Cardiac septum (tissue), 1 donor: ENCODE measurements at regions not wholly inside any gene's neighbourhood (a gene's known extent, or its start where the extent isn't known, plus 50 kb on each side); places are given as distances from the start of the nearest gene placed in this dataset.

Source experiments
- DNase-seq: peaks from one replicate; pipeline ENCODE4 v3.0.0-alpha.2; 2020; ENCODE audit warnings: low spot score
- intact Hi-C: fragments of 100-400 bp; cut with DNase I; formaldehyde crosslinking; loops from one replicate; pipeline ENCODE4 v1.14.0; 2022
- donor health status: DM: no; HTN: no; CAD: no.

DNA sequence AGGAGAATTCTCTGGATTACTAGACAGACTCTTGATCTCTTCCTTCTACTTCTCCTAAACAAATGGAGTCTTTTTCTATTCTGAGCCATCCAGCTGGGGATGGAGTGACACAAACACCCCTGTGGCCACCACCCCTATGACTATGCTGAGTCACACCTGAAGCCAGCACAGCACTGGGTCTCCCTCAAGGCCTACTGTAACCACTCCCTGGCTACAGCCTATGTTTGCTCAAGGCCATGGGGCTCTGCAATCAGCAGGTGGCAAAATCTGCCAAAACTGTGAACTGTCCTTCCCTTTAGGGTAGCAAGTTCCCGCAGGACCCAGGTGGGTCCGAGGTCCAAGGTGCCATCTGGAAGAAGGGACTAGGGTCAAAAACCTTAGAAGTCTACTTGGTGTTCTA is 132.3 kb downstream of the TINAG start:
- DNase-seq = no peak
- intact Hi-C loops = no loop called here

DNA sequence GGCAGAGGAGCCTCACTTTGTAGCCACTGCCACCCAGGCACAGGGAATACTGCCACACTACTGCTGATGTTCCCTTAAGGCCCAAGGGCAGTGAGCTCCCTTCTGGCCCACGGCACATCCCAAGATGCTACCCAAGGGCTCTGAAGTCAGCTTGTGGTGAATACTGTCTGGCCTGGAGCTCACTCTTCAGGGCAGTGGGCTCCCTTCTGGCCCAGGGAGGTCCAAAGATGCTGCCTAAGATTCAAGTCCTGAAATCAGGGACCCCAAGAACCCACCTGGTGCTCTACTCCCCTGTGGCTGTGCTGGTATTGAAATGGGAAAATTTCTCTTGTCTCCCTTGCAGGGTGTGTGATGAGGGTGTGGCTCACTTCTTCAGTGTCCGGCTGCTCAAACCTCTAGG is 132.8 kb downstream of the TINAG start:
- DNase-seq = no peak

DNA sequence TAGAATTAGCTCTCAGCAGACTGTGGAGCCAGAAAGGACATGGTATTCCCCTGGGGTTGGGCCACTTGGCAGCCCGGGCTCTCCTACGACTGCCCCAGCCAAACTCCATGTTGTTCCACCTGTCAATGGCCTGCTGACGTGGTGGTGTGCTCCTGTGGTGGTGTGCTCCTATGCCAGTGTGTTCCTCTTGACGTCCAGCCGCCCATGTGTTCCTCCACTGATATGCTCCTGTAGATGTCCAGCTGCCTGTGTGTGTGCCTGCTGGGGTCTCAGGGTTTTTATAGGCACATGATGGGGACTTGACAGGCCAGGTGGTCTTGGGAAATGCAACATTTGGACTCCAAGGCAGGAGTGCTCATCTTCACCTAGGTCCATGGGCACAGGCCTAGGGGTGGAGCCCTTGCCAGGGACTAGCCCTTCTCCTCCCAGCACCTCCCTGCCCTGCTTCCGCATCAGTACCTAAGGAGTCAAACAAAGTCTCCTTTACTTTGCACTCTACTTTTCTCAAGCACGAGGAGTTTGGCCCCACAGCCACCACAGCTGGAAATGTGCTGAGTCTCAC is 133.5 kb downstream of the TINAG start:
- intact Hi-C loops = no loop called here
- no peak for DNase-seq

More for the DNA sequence above, 132.8 kb downstream of the TINAG start:
- intact Hi-C loops = no loop called here

DNA sequence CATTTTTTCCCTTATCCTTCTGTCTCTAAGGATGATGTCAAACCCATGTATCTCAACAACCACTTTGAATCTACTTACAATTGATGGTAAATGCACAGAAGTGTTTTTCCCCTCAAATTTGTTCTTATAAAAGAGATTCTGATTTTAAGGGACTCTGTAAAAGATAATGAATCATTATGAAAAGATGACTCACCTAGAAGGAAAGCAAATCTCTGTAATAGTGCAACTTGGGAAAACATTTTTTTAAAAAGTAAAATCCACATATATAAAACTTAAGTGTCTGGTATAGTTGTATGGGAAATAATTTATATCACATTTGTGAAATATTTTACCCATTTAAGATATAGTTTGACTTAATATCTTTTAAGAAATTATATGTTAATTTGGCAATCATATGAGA is 137.0 kb downstream of the TINAG start:
- intact Hi-C loops = no loop called here
- no peak for DNase-seq

DNA sequence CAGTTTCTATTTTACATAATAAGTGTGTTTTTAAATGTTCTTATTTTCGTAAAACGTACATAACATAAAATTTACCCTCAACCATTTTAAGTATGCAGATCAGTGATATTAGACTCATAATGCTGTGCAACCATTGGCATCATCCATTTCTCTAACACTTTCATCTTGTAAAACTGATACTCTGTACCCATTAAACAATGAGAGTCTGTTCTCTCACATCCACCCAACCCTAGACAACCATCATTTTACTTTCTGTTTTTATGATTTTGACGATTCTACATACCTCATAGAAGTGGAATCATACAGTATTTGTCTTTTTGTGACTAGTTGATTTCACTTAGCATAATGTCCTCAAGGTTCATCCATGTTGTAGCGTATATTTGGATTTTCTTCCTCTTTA is 140.4 kb downstream of the TINAG start:
- no peak for DNase-seq
- intact Hi-C loops = no loop called here

DNA sequence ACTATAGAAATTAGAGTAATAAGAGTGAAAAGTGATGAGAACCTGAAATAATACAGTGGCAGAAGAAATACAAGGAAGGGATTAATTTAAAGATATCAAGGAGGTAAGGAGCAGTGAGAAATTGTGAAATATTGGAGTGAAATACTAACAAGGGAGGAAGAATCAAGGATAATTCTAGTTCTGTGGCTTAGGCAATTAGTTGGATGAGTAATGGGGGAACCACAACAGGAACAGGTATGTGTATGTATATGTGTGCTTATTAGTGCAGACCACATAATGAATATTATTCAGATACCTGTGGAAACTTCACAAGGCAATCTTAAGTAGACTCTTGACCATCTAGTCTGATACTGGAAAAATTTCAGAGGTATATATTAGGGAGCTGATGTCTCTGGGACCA is 143.3 kb downstream of the TINAG start:
- intact Hi-C loops = no loop called here
- no peak for DNase-seq

DNA sequence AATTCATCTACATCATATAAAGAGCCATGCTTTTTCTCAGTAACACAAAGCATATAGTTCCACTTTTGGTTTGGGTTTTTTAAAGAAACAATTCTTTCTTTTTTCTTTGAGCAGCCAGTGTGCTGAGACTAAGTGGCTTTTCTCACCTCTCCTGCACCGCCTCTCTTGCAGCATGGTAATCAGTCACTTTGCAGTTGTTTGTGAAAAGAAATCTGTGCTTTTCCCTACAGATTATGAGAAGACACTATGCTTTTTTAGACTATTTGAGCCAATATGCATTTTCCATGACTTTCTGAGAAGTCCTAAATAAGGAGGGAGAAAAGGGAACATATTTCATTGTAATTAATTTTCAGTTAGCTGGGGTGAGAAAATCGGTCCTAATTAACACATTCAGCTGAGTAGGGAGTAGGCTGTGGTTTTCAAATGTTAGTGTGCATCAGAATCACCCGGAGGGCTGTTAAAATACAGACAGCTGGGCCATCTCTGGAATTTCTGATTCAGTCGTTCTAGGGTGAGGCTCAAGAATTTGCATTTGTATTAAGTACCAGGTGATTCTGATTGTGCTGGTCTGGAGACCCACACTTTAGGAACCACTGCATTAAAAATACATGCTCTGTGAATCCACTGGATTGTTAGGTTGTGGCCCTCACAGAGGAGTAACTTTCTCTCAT is 155.2 kb downstream of the TINAG start:
- intact Hi-C loops = no loop called here
- no peak for DNase-seq

DNA sequence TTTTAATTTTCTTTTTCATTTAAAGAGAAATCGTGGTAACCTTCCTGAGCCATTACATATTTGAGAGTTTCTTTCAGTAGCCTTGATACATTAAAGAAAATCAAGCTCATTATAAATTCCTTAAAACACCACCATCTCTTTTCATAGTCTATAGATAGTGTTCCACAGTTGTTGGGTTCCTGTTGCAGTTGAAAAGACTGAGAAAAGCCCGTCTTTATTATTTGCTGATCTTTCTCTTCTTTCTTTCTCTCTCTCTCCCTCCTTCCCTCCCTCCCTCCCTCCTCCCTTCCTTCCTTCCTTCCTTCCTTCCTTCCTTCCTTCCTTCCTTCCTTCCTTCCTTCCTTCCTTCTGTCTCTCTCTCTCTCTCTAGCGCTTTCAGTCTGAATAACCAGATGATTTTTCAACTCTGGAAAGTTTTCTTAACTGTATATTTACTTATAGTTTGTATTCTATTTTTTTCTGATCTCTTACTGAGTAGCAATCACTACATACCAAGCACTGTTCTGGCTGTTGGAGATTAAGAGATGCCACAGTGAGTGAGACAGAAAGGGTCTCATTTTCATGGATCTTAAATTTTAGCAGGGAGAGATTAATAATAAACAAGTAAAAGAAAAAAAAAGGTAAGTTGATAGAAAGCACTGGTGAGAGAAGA is 157.5 kb downstream of the TINAG start:
- DNase-seq = no peak
- intact Hi-C loops = no loop called here

DNA sequence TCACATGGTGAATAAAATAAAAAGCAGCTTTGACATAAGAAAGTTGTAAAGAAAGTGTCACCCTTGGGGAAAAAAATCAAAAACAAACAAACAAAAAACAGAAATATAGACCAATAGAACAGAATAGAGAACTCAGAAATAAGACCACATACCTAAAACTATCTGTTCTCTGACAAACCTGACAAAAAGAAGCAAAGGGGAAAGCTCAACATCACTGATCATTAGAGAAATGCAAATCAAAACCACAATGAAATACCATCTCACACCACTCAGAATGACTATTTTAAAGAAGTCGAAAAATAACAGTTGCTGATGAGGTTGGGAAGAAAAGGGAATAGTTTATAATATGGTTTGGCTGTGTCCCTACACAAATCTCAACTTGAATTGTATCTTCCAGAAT is 159.1 kb downstream of the TINAG start:
- intact Hi-C loops = no loop called here
- no peak for DNase-seq

DNA sequence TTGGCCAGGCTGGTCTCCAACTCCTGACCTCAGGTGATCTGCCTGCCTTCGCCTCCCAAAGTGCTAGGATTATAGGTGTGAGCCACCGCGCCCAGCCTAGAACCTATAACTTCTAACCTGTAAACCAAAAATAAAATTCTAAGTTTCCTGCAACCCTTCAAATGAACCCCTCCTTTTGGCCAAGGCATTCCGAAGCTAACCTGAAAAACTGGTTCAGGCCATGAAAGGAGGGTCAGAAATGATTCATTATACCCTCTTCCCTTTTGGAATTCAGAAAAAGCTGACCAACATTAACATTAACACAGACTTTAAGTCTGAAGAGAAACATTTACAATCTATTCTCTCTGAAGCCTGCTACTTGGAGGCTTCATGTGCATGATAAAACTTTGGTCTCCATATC is 165.1 kb downstream of the TINAG start:
- intact Hi-C loops = no loop called here
- no peak for DNase-seq

DNA sequence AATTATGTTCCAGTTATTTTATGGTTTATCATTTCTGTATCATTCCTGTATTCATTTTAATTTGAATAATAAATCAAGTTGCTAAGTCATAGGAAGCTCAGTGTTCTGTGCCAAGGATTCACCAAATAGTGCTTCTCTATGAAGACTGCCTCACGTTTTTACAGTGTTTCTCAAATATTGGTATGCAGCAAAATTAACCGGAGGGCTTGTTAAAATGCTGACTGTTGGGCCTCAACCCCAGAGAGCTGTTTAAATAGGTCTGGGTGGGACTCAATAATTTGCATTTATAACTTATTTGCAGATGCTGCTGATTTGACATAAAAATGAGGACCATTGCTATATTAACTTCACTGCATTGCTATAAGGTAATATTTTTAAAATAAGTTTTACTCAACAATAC is 166.7 kb downstream of the TINAG start:
- no peak for DNase-seq
- intact Hi-C loops = no loop called here

DNA sequence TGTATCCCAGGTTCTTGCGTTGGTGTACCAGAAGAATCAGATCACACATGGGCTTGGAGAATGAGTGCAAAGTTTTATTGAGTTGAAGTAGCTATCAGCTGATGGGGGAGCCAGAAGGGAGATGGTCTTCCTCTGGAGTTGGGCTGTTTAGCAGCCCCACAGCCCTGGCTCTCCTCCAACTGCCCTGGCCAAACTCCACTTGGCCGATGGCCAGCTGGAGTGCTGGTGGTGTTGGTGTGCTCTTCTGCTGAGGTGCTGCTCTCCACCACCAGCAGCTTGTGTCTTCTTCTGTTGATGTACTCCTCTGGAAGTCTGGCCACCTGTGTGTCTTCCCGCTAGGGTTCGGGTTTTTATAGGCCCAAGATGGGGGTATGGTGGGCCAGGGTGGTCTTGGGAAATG is 172.8 kb downstream of the TINAG start:
- intact Hi-C loops = no loop called here
- no peak for DNase-seq

DNA sequence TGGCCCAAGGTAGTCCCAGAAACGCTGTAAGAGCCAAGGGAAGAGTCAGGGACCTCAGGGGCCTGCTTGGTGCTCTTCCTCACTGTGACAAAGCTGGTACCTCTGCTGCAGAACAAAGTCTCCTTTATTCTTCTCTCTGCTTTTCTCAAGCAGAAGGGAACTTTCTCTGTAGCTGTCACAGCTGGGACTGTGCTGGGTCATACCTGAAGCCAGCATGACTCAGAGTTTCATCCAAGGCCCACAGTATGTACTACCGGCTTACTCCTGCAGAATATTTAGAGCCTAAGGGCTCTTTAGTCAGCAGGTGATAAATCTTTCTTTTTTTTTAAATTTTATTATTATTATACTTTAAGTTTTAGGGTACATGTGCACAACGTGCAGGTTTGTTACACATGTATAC is 183.2 kb downstream of the TINAG start:
- DNase-seq = no peak
- intact Hi-C loops = no loop called here

DNA sequence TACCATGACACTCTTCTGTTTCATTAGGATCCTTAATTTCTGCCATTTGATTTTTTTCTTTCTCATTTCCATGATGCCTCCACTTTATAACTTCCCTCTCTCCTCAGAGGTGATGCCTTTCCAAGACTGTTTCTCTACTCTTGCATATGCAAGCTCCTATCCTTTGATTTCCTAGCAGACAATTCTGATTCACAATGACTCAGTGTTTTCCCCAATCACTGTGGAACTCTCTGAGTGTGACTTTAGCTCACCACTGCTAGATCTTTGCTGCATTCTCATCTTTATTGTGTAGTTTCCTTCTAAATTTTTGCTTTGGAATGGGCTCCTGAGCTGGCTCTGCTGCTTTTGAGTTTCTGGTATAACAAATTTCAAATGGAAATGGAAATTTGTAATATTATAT is 184.9 kb downstream of the TINAG start:
- intact Hi-C loops = no loop called here

DNA sequence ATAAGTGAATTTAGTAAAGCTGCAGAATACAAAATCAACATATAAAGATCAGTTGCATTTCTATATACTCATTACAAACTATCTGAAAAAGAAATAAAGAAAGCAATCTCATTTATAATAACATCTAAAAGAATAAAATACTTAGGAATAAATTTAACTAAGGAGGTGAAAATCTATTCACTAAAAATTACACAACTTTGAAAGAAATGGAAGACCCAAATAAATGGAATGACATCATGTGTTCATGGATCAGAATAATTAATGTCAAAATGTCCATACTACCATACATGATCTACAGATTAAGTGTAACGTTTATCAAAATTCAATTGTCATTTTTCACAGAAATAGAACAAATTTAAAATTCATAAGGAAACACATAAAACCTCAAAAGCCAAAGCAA is 194.9 kb downstream of the TINAG start:
- DNase-seq = no peak
- intact Hi-C loops = no loop called here

More for the DNA sequence above, 184.9 kb downstream of the TINAG start:
- DNase-seq = no peak

DNA sequence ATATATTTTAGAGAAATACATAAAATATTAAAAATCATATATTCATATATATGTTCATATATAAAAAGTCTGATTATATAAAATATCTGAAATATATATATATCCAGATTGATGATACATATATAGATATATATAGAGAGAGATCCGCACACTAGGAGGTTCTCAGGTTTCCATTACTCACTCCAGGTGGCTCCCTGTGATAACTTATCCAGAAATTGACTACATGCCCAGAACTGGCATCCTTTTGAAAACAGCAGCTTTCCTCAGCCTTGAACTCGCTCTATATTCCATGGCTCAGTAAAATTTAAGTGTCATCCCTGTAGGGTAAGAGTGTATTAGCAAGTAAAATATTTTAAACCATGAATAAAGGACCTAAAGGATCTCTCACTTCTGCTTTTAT is 206.8 kb downstream of the TINAG start:
- DNase-seq = no peak
- intact Hi-C loops = no loop called here

DNA sequence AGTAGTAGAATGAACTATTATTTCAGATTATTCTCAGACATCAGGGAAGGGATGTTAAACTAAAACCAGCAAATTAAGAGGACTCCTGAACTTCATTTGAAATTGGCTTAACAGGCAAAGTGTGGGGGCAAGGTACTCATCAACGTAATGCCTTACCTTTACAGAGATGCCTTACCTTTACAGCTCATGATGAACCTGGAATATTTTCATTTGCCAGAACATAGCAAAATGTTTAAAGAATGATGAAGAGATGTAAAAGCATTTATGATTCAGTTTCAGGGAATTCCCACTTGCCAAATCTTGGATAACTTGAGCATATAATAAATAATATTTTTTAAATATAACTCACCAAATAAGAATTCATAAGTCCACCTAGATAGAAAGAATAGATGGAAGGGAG is 207.5 kb downstream of the TINAG start:
- intact Hi-C loops = no loop called here
- DNase-seq = no peak

DNA sequence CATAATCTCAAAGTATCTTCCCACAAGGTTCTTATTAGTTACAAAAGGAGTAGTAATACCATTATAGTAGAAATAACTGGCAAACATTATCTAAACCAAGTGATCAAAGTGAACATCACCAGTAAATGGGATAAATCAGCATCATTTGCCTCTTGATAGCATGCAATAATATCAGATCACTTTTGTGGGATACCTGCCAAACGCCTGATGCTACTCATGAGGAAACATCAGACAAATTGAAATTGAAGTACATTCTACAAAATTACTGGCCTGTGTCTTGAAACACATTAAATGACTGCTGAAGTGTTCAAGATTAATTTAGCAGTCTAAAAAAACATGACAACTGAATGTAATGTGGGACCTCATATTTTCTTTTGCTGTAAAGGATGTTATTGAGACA is 208.1 kb downstream of the TINAG start:
- intact Hi-C loops = no loop called here
- no peak for DNase-seq

DNA sequence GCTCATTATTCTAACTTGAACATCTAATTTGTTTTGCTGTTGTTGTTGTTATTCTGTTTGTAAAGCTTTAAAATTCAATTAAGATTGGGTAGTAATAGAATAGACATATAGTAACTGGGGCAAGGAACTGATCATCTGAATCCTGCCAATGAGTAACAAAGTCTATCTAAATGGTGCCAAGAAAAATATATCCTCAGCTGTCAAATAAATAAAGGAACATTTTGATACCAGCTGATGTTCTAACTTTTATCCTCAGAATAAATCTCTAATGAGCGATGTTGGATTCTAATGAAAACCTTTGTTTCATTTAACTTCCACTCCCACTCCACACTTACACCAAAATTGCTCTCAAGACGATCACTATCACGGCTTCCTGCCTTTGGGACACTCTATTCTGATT is 210.9 kb downstream of the TINAG start:
- no peak for DNase-seq
- intact Hi-C loops = no loop called here

DNA sequence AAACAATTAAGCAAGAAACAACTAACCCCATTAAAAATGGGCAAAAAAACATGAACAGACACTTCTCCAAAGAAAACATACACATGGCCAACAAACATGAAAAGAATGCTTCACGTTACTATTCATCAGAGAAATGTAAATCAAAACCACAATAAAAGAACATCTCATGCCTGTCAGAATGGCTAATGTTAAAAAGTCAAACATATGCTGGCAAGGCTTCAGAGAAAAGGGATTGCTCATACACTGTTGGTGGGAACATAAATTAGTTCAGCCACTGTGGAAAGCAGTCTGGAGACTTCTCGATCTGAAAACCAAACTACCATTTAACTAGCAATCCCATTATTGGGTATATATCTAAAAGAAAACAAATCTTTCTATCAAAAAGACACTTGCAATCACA is 217.5 kb downstream of the TINAG start:
- intact Hi-C loops = no loop called here

DNA sequence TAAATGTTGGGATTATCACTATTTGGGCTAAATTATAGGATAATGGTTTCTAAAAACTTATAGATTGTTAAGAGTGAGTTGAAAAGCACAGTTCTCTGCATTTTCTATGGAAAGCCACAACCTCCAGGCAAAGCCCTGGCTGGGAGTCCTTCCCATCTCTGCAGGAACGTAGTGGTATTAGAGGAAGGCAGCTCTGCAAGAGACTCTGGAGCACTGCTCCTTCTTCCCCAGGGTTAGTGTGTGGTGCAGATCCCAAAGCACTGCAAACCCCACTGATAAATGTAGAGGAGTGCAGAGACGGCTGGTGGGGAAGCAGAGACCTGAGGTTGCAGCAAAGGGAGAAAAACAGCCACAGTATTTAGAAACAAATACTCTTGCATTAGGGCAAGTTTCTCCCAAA is 225.3 kb downstream of the TINAG start:
- DNase-seq = no peak
- intact Hi-C loops = no loop called here

More for the DNA sequence above, 217.5 kb downstream of the TINAG start:
- DNase-seq = no peak
